Prostate gland (tissue), 2 donors: ENCODE measurements at regions not wholly inside any gene's neighbourhood (a gene's known extent, or its start where the extent isn't known, plus 50 kb on each side); places are given as distances from the start of the nearest gene placed in this dataset.

Experiments used
- CTCF ChIP-seq, 4 experiments: fragments of 200-600 bp in 2 of 4; fragments of 450-650 bp in 2 of 4; sonication (generic) in 2 of 4; IDR thresholded peaks; 1 replicate in 3 of 4; 2 replicates in 1 of 4; pipeline ENCODE4 v1.5.1; 2016 to 2019; ENCODE audit warnings: antibody characterized with exemption in 4 of 4, mild to moderate bottlenecking in 2 of 4, moderate library complexity in 2 of 4
- POLR2A ChIP-seq: fragments of 450-650 bp; IDR thresholded peaks from one replicate; pipeline ENCODE4 v1.6.1; 2016; ENCODE audit warnings: antibody characterized with exemption, mild to moderate bottlenecking
- POLR2AphosphoS5 ChIP-seq: sonication (generic); formaldehyde crosslinking; IDR thresholded peaks from one replicate; pipeline ENCODE4 v1.6.1; 2017; ENCODE audit warnings: antibody characterized with exemption

GRCh38 chr5:74462356-74462755, 178.2 kb downstream of the ENC1 start:
- no peak for TF ChIP-seq POLR2A
- TF ChIP-seq CTCF (IDR thresholded peaks at IDR 0.05) = no peak
- TF ChIP-seq POLR2AphosphoS5 = no peak
